HG02623 (cell line): ENCODE measurements at regions not wholly inside any gene's neighbourhood (a gene's known extent, or its start where the extent isn't known, plus 50 kb on each side); places are given as distances from the start of the nearest gene placed in this dataset.
"Not testable (repeated sequence)": the region's sequence is repeated elsewhere in the genome, so short reads cannot be mapped to it uniquely, and the experiment has no call there.

ENCODE experiments used
- ATAC-seq: cut with Tn5 transposase; IDR thresholded peaks from one replicate; pipeline ENCODE4 v1.9.1; 2021; ENCODE audit warnings: moderate library complexity; ENCODE audit not compliant: unreplicated experiment

GRCh38 chr5:66234241-66234640, 90.1 kb downstream of the SREK1 start:
- no peak for ATAC-seq

GRCh38 chr5:66238435-66238834, 94.3 kb downstream of the SREK1 start:
- ATAC-seq = no peak

GRCh38 chr5:66239034-66239433, 94.9 kb downstream of the SREK1 start:
- no peak for ATAC-seq

GRCh38 chr5:66241136-66241825, 97.2 kb downstream of the SREK1 start:
- ATAC-seq = no peak

GRCh38 chr5:66242050-66242715, 98.1 kb downstream of the SREK1 start:
- no peak for ATAC-seq

- no peak for ATAC-seq
These were observed 102.5 kb downstream of the SREK1 start for GRCh38 chr5:66246608-66247007.

GRCh38 chr5:66247176-66247960, 103.3 kb downstream of the SREK1 start:
- no peak for ATAC-seq

GRCh38 chr5:66248874-66249273, 104.8 kb downstream of the SREK1 start:
- no peak for ATAC-seq

GRCh38 chr5:66249920-66250319, 105.8 kb downstream of the SREK1 start:
- no peak for ATAC-seq

- ATAC-seq = no peak
These were observed 108.7 kb downstream of the SREK1 start for GRCh38 chr5:66252849-66253248.

- ATAC-seq = no peak
These were observed 111.6 kb downstream of the SREK1 start for GRCh38 chr5:66255714-66256113.

GRCh38 chr5:66273121-66273520, 129.0 kb downstream of the SREK1 start:
- ATAC-seq = no peak

- ATAC-seq = no peak
These were observed 132.9 kb downstream of the SREK1 start for GRCh38 chr5:66276986-66277385.

- ATAC-seq = no peak
These were observed 133.9 kb downstream of the SREK1 start for GRCh38 chr5:66277981-66278380.

GRCh38 chr5:66281294-66281693, 137.2 kb downstream of the SREK1 start:
- no peak for ATAC-seq

- ATAC-seq = no peak
These were observed 140.7 kb downstream of the SREK1 start for GRCh38 chr5:66284588-66285342.

GRCh38 chr5:66285343-66285922, 141.3 kb downstream of the SREK1 start:
- no peak for ATAC-seq

GRCh38 chr5:66291771-66292170, 147.7 kb downstream of the SREK1 start:
- ATAC-seq = no peak

- ATAC-seq = not testable (repeated sequence)
These were observed 149.8 kb downstream of the SREK1 start for GRCh38 chr5:66293851-66294250.

GRCh38 chr5:66299463-66299862, 155.4 kb downstream of the SREK1 start:
- no peak for ATAC-seq

- no peak for ATAC-seq
These were observed 158.2 kb downstream of the SREK1 start for GRCh38 chr5:66302344-66302743.
